NCI-H526 treated with DMSO at 0.1 percent for 48 hours (cell line): ENCODE measurements at regions not wholly inside any gene's neighbourhood (a gene's known extent, or its start where the extent isn't known, plus 50 kb on each side); places are given as distances from the start of the nearest gene placed in this dataset.
"Not testable (repeated sequence)": the region's sequence is repeated elsewhere in the genome, so short reads cannot be mapped to it uniquely, and the experiment has no call there.

Source experiments
- DNase-seq: peaks from one replicate; lab custom pipeline; 2025; lab: John Stamatoyannopoulos, UW

GRCh38 chr1:219090607-219091006 is 83.1 kb upstream of the LYPLAL1 start:
- no peak for DNase-seq

DNA sequence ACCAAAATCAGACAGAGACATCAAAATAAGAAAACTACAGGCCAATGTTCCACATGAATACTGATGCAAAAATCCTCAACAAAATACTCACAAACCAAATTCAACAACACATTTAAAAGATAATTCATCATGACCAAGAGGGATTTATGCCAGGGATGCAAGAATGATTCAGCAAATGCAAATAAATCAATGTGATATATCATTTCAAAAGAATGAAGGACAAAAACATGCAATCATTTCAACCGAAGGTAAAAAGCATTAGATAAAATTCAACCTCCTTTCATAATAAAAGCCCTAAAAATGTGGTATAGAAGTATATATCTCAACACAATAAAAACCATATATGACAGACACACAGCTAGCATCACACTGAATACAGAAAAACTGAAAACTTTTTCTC is 81.5 kb upstream of the LYPLAL1 start:
- DNase-seq, result no peak

DNA sequence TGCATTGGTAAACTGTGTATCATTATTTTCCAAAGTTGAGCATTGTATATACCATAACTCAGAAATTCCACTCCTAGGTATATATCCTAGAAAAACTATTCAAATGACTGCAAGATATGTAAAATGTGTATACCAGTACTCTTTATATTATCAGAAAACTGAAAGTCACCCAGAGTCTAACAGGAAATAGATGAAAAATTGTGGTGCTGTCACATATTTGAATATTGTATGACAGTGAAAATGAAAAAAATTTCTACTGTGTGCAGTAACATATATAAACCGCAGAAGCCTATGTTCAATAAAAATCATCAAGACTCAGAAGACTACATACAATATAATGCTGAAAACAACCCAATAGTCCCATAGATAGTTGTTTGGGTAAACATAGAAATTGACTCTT is 74.4 kb upstream of the LYPLAL1 start:
- DNase-seq, result no peak

DNA sequence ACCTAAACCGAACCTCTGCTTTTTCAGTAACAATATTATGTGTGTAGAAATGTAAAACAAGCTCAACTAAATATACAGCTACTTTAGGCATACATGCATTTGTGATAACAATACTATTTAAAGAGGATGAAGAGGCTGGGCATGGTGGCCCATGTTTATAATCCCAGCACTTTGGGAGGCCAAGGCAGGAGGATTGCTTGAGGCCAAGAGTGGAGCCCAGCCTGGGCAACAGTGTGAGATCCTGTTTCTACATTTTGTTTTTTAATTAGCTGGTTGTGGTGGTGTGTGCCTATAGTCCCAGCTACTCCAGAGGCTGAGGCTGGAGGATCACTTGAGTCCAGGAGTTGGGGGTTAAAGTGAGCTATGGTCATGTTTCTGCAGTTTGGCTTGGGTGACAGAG is 73.6 kb upstream of the LYPLAL1 start:
- no peak for DNase-seq

DNA sequence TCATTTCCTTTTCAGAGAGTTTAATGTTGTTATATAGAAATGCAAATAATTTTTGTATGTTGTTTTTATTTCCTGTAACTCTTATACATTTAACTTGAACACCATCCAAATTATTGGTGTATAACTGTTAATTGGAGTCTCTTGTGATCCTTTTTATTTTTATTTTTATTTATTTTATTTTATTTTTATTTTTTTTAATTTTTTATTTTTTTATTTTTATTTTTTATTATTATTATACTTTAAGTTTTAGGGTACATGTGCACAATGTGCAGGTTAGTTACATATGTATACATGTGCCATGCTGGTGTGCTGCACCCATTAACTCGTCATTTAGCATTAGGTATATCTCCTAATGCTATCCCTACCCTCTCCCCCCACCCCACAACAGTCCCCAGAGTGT is 71.2 kb upstream of the LYPLAL1 start:
- not testable (repeated sequence) for DNase-seq

DNA sequence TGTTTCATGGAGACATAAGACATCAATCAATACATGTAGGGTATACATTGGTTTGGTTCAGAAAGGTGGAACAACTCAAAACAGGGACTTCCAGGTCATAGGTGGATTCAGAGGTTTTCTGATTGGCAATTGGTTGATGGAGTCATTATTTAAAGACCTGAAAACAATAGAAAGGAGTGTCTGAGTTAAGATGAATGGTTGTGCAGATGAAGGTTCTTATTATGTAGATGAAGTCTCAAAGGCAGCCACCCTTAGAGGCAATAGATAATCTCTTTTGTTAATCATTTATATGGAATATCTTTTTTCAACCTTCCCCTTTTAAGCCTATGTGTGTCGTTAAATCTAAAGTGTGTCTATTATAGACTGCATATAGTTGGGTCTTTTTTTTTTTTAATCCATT is 67.8 kb upstream of the LYPLAL1 start:
- no peak for DNase-seq

GRCh38 chr1:219109424-219110018 is 64.2 kb upstream of the LYPLAL1 start:
- DNase-seq, result no peak

DNA sequence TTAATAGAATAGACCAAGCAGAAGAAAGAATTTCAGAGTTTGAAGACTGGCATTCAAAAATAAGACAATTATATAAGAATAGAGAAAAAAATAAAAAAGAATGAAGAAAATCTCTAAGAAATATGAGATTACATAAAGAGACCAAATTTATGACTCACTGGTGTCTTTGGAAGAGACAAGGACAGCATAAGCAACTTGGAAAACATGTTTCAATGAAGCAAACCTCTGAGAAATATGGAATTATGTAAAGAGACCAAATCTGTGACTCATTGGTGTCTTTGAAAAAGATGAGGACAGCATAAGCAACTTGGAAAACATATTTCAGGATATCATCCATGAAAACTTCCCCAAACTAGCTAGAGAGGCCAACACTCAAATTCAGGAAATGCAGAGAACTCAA is 60.4 kb upstream of the LYPLAL1 start:
- no peak for DNase-seq

DNA sequence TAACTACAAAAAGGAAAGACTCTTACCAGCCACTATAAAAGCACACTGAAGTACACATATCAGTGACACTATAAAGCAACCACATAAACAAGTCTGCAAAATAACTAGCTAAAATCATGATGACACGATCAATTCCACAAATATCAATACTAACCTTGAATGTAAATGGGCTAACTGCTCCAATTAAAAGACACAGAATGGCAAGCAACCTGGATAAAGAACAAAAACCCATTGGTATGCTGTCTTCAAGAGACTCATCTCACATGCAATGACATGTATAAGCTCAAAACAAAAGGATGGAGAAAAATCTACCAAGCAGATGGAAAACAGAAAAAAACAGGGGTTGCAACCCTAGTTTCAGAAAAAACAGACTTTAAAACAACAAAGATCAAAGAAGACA is 59.7 kb upstream of the LYPLAL1 start:
- DNase-seq, result no peak

- no peak for DNase-seq
Observed at GRCh38 chr1:219119839-219120238, 53.8 kb upstream of the LYPLAL1 start.

DNA sequence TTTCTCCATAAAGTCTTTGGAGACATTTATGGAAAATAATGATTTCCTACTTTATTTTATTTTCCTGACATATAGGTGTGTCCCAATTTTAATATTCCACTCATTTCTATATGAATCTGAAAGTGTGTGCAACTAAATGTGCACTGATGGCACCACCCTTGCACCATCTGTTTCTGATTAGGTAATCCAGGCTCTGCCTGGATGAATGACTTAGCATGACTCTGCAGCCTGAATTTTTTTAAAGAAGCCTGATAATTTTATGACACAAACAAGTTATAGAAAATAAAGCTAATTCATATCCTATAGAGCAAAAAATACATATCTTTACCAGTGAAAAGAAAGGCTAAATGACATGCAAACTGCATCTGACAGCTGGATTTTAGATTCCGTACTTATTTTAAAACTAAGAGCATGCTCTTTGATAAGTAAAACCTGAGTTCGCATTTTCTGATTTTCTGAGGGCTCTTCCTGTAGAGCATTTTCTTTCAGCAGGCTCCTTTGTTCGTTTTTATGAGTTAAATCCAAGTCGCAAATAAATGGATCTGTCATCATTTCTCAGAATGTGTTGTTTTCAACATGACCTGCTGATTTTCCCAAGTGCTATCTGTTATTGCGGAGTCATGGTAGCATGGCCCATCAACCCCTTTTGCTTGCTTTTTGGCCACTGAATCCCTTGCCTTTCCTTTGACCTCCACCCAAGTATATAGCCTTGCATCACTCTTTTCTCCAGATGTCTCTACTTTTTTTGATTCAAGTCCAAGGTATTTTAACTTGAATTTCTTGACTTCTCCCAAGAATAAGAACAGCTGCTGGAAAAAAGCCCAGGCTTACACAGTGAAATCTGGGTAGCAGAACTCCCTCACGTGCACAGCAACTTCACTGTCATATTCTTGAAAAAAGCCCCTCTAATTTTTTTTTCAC is 52.8 kb upstream of the LYPLAL1 start:
- no peak for DNase-seq

DNA sequence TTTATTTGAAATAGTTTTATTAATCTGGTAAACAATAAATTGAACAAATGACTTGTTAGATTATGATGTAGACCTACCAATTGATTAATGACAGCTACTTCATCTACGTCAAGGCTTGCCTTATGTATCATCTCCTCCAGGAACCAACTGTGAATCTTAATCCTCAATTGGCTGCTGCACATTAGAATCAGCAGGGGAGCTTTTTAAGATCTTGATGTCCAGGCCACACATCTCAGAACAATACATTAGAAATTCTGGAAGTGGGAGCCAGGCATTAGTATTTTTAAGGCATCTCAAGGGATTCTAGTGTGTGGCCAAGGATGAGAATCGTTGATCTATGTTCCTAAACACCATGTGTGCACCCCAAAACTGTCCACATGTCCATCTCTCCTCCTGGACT is 52.0 kb upstream of the LYPLAL1 start:
- no peak for DNase-seq

- DNase-seq, result no peak
Observed at GRCh38 chr1:219123036-219123435, 50.6 kb upstream of the LYPLAL1 start.
